SK-N-SH treated with all-trans-retinoic acid at 6 μM for 48 hours (cell line): ENCODE measurements at regions not wholly inside any gene's neighbourhood (a gene's known extent, or its start where the extent isn't known, plus 50 kb on each side); places are given as distances from the start of the nearest gene placed in this dataset.

ENCODE experiments used
- ATAC-seq: fragments of 200-7000 bp; cut with Tn5 transposase; 3 replicates; pipeline ENCODE4 v1.9.1; 2020; ENCODE audit warnings: mild to moderate bottlenecking, moderate library complexity
- ARNTL ChIP-seq: fragments of 450-650 bp; formaldehyde crosslinking; IDR thresholded peaks from 2 replicates; pipeline ENCODE4 v1.5.0; 2020; ENCODE audit warnings: low read depth, mild to moderate bottlenecking, moderate library complexity, borderline replicate concordance
- BACH2 ChIP-seq: fragments of 250-450 bp; sonication (Bioruptor Pico); IDR thresholded peaks from 2 replicates; pipeline ENCODE4 v1.9.0; 2021; ENCODE audit warnings: mild to moderate bottlenecking, borderline replicate concordance
- CREB5 ChIP-seq: fragments of 250-450 bp; sonication (Bioruptor Pico); IDR thresholded peaks from 2 replicates; pipeline ENCODE4 v1.5.1; 2020; ENCODE audit warnings: low read depth, mild to moderate bottlenecking, moderate library complexity
- CSDC2 ChIP-seq: fragments of 250-450 bp; sonication (Bioruptor Pico); IDR thresholded peaks from 2 replicates; pipeline ENCODE4 v1.5.0; 2020; ENCODE audit warnings: mild to moderate bottlenecking, moderate library complexity
- ESRRG ChIP-seq: fragments of 250-450 bp; sonication (Bioruptor Pico); IDR thresholded peaks from 2 replicates; pipeline ENCODE4 v1.6.1; 2021; ENCODE audit warnings: mild to moderate bottlenecking
- GLIS3 ChIP-seq: fragments of 250-450 bp; sonication (Bioruptor Pico); IDR thresholded peaks from 2 replicates; pipeline ENCODE4 v1.5.0; 2020; ENCODE audit warnings: mild to moderate bottlenecking, moderate library complexity
- ISL1 ChIP-seq: fragments of 250-450 bp; sonication (Bioruptor Pico); IDR thresholded peaks from 2 replicates; pipeline ENCODE4 v2.1.2; 2022; ENCODE audit warnings: mild to moderate bottlenecking, moderate library complexity
- PPARA ChIP-seq: fragments of 250-450 bp; sonication (Bioruptor Pico); IDR thresholded peaks from 2 replicates; pipeline ENCODE4 v1.5.0; 2020; ENCODE audit warnings: mild to moderate bottlenecking, borderline replicate concordance
- RARB ChIP-seq: fragments of 250-450 bp; sonication (Bioruptor Pico); IDR thresholded peaks from 2 replicates; pipeline ENCODE4 v1.8.0; 2021; ENCODE audit warnings: mild to moderate bottlenecking, moderate library complexity
- SNAI2 ChIP-seq: fragments of 250-450 bp; sonication (Bioruptor Pico); IDR thresholded peaks from 2 replicates; pipeline ENCODE4 v1.5.0; 2020; ENCODE audit warnings: mild to moderate bottlenecking, moderate library complexity
- TCF4 ChIP-seq: fragments of 250-450 bp; sonication (Bioruptor Pico); IDR thresholded peaks from 2 replicates; pipeline ENCODE4 v1.8.0; 2021; ENCODE audit warnings: mild to moderate bottlenecking, moderate library complexity, borderline replicate concordance
- TOX ChIP-seq: fragments of 250-450 bp; sonication (Bioruptor Pico); IDR thresholded peaks from 2 replicates; pipeline ENCODE4 v1.8.0; 2021; ENCODE audit warnings: mild to moderate bottlenecking, moderate library complexity, borderline replicate concordance
- TSHZ2 ChIP-seq: fragments of 250-450 bp; sonication (Bioruptor Pico); IDR thresholded peaks from 2 replicates; pipeline ENCODE4 v1.5.0; 2020; ENCODE audit warnings: mild to moderate bottlenecking, moderate library complexity
- ZC3H10 ChIP-seq: fragments of 250-450 bp; sonication (Bioruptor Pico); IDR thresholded peaks from 2 replicates; pipeline ENCODE4 v1.5.1; 2021; ENCODE audit warnings: mild to moderate bottlenecking, moderate library complexity
- ZFP30 ChIP-seq: fragments of 450-650 bp; formaldehyde crosslinking; IDR thresholded peaks from 2 replicates; pipeline ENCODE4 v1.5.0; 2022; ENCODE audit warnings: mild to moderate bottlenecking, moderate library complexity
- ZNF565 ChIP-seq: fragments of 450-650 bp; formaldehyde crosslinking; conservative IDR thresholded peaks from 2 replicates; pipeline ENCODE4 v1.5.0; 2020; ENCODE audit warnings: low read depth, mild to moderate bottlenecking, moderate library complexity
- ZNF70 ChIP-seq: fragments of 450-650 bp; formaldehyde crosslinking; IDR thresholded peaks from 2 replicates; pipeline ENCODE4 v1.5.0; 2020; ENCODE audit warnings: mild to moderate bottlenecking, moderate library complexity
- ZNF8 ChIP-seq: fragments of 450-650 bp; formaldehyde crosslinking; IDR thresholded peaks from 2 replicates; pipeline ENCODE4 v1.5.0; 2020; ENCODE audit warnings: mild to moderate bottlenecking, moderate library complexity
- TF ChIP-seq, protein P1 (sequence below): fragments of 250-450 bp; sonication (Bioruptor Pico); IDR thresholded peaks from 2 replicates; pipeline ENCODE4 v1.5.1; 2021; ENCODE audit warnings: mild to moderate bottlenecking, moderate library complexity
- TF ChIP-seq, protein P2 (sequence below): fragments of 250-450 bp; sonication (Bioruptor Pico); IDR thresholded peaks from 2 replicates; pipeline ENCODE4 v1.8.0; 2020; ENCODE audit warnings: mild to moderate bottlenecking, moderate library complexity, borderline replicate concordance

- TF ChIP-seq ZNF8 (CRISPR knock-in tag) = no peak
- TF ChIP-seq PPARA (CRISPR knock-in tag) = no peak
- no peak for TF ChIP-seq TCF4 (CRISPR knock-in tag)
- no peak for TF ChIP-seq ZFP30
- no peak for TF ChIP-seq ZC3H10 (CRISPR knock-in tag)
- no peak for TF ChIP-seq TOX (CRISPR knock-in tag)
- no peak for TF ChIP-seq SNAI2 (CRISPR knock-in tag)
- TF ChIP-seq ARNTL (CRISPR knock-in tag) = no peak
- TF ChIP-seq GLIS3 (CRISPR knock-in tag) = no peak
- TF ChIP-seq ESRRG = no peak
- ATAC-seq = no peak
These were observed 75.6 kb upstream of the AGBL1 start for GRCh38 chr15:86004061-86004460.

DNA sequence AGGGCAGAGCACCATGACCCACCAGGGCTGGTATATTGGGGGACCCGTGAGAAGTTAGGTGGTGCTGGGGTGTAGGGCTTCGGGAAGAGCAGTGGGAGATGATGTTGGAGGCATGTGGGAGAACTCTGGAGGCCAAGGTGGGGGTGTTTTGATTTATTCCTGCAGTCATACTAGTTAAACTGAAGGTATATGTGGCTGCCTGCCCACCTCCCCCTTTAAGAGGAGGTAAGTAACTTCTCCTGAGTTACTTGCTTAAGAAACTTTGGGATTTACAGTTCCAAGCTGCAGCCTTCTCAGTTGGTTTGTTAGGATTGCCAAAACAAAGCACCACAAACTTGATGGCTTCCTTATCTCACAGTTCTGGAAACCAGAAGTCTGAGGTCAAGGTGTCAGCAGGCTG, 73.1 kb upstream of the AGBL1 start:
- TF ChIP-seq CREB5 = no peak
- TF ChIP-seq CSDC2 (CRISPR knock-in tag) = no peak
- TF ChIP-seq, protein P1, sequence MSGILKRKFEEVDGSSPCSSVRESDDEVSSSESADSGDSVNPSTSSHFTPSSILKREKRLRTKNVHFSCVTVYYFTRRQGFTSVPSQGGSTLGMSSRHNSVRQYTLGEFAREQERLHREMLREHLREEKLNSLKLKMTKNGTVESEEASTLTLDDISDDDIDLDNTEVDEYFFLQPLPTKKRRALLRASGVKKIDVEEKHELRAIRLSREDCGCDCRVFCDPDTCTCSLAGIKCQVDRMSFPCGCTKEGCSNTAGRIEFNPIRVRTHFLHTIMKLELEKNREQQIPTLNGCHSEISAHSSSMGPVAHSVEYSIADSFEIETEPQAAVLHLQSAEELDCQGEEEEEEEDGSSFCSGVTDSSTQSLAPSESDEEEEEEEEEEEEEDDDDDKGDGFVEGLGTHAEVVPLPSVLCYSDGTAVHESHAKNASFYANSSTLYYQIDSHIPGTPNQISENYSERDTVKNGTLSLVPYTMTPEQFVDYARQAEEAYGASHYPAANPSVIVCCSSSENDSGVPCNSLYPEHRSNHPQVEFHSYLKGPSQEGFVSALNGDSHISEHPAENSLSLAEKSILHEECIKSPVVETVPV (CRISPR knock-in tag) = no peak
- no peak for TF ChIP-seq ARNTL (CRISPR knock-in tag)
- no peak for TF ChIP-seq RARB (CRISPR knock-in tag)
- no peak for TF ChIP-seq PPARA (CRISPR knock-in tag)
- no peak for TF ChIP-seq ZNF70 (CRISPR knock-in tag)
- no peak for TF ChIP-seq ZNF8 (CRISPR knock-in tag)
- TF ChIP-seq, protein P2, sequence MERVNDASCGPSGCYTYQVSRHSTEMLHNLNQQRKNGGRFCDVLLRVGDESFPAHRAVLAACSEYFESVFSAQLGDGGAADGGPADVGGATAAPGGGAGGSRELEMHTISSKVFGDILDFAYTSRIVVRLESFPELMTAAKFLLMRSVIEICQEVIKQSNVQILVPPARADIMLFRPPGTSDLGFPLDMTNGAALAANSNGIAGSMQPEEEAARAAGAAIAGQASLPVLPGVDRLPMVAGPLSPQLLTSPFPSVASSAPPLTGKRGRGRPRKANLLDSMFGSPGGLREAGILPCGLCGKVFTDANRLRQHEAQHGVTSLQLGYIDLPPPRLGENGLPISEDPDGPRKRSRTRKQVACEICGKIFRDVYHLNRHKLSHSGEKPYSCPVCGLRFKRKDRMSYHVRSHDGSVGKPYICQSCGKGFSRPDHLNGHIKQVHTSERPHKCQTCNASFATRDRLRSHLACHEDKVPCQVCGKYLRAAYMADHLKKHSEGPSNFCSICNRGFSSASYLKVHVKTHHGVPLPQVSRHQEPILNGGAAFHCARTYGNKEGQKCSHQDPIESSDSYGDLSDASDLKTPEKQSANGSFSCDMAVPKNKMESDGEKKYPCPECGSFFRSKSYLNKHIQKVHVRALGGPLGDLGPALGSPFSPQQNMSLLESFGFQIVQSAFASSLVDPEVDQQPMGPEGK (CRISPR knock-in tag) = no peak
- no peak for TF ChIP-seq TSHZ2 (CRISPR knock-in tag)
- TF ChIP-seq ZC3H10 (CRISPR knock-in tag) = no peak
- TF ChIP-seq ZNF565 (CRISPR knock-in tag) = no peak
- TF ChIP-seq TCF4 (CRISPR knock-in tag) = no peak
- TF ChIP-seq TOX (CRISPR knock-in tag) = no peak
- ATAC-seq = no peak

- no peak for TF ChIP-seq ZNF565 (CRISPR knock-in tag)
- no peak for ATAC-seq
These were observed 69.9 kb upstream of the AGBL1 start for GRCh38 chr15:86009727-86010126.

DNA sequence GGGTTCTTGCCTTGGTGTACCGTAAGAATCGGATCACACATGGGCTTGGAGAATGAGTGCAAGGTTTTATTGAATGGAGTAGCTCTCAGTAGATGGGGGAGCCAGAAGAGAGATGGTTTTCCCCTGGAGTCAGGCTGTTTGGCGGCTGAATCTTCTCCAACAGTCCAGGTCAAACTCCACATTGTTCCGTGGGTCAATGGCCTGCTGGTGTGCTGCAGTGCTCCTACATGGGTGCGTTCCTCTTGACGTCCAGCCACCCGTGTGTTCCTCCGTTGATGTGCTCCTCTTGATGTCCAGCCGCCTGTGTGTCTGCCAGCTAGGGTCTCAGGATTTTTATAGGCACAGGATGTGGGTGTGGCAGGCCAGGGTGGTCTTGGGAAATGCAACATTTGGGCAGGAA, 69.3 kb upstream of the AGBL1 start:
- TF ChIP-seq ISL1 (CRISPR knock-in tag) = no peak
- TF ChIP-seq ZNF8 (CRISPR knock-in tag) = no peak
- no peak for TF ChIP-seq ARNTL (CRISPR knock-in tag)
- no peak for TF ChIP-seq BACH2
- no peak for TF ChIP-seq CREB5
- TF ChIP-seq GLIS3 (CRISPR knock-in tag) = no peak
- TF ChIP-seq, all 23 proteins: peak for 0
- ATAC-seq = no peak
